WI38 (cell line): ENCODE measurements at regions not wholly inside any gene's neighbourhood (a gene's known extent, or its start where the extent isn't known, plus 50 kb on each side); places are given as distances from the start of the nearest gene placed in this dataset.

ENCODE experiments used
- H3K4me3 ChIP-seq: 2 replicates; pipeline ENCODE4 v1.5.1; 2011; ENCODE audit warnings: low read depth, mild to moderate bottlenecking, control low read depth, low read length
- CTCF ChIP-seq: IDR thresholded peaks from 2 replicates; pipeline ENCODE4 v1.5.1; 2012; ENCODE audit warnings: low read depth, mild to moderate bottlenecking, control low read depth, low read length

- no peak for TF ChIP-seq CTCF
- no peak overlapping the region for H3K4me3 ChIP-seq
These were observed 488.6 kb downstream of the MRPL39 start for GRCh38 chr21:25118648-25119047.

GRCh38 chr21:25115021-25115420 is 492.3 kb downstream of the MRPL39 start:
- no peak overlapping the region for H3K4me3 ChIP-seq
- no peak for TF ChIP-seq CTCF

GRCh38 chr21:25107708-25108107 is 499.6 kb downstream of the MRPL39 start:
- TF ChIP-seq CTCF, result no peak
- H3K4me3 ChIP-seq, result no peak overlapping the region

GRCh38 chr21:25103500-25104207 is 503.6 kb downstream of the MRPL39 start:
- H3K4me3 ChIP-seq, result no peak overlapping the region
- TF ChIP-seq CTCF, result no peak

GRCh38 chr21:25097648-25098047 is 509.6 kb downstream of the MRPL39 start:
- no peak overlapping the region for H3K4me3 ChIP-seq
- TF ChIP-seq CTCF, result no peak

- TF ChIP-seq CTCF, result no peak
- H3K4me3 ChIP-seq, result no peak overlapping the region
These were observed 512.6 kb downstream of the MRPL39 start for GRCh38 chr21:25094695-25095094.

- no peak for TF ChIP-seq CTCF
- no peak overlapping the region for H3K4me3 ChIP-seq
These were observed 514.8 kb downstream of the MRPL39 start for GRCh38 chr21:25092441-25093011.
